ENCODE measurements at regions not wholly inside any gene's neighbourhood (a gene's known extent, or its start where the extent isn't known, plus 50 kb on each side); places are given as distances from the start of the nearest gene placed in this dataset.

- TF ChIP-seq ZNF280A (IDR thresholded peaks at IDR 0.05; ENCODE audit: low read depth, partially characterized antibody) (no peak), MAFF (IDR thresholded peaks at IDR 0.05; ENCODE audit: low read length) (no peak), MLX (CRISPR knock-in tag; conservative IDR thresholded peaks at IDR 0.05) (no peak), POLR2A (conservative IDR thresholded peaks at IDR 0.05) (no peak), CLOCK (CRISPR knock-in tag; IDR thresholded peaks at IDR 0.05; ENCODE audit: borderline replicate concordance) (no peak), OTX1 (CRISPR knock-in tag; IDR thresholded peaks at IDR 0.05) (no peak)
These were observed 1242.0 kb upstream of the ACO1 start for GRCh38 chr9:31142456-31142855.

Measured in K562 (cell line).